A549 (cell line): ENCODE measurements at regions not wholly inside any gene's neighbourhood (a gene's known extent, or its start where the extent isn't known, plus 50 kb on each side); places are given as distances from the start of the nearest gene placed in this dataset.
A peak's percentile ranks its signal among the peaks of the same experiment; 100 is the strongest.

Experiments
- ATAC-seq, 2 experiments: fragments of 200-7000 bp in 1 of 2; fragments of >200 bp in 1 of 2; cut with Nextera tagmentation in 1 of 2; cut with Tn5 transposase in 1 of 2; 3 replicates each; pipeline versions ENCODE4 v1.8.0 to v1.9.1; 2018 to 2020; ENCODE audit warnings: mild to moderate bottlenecking in 1 of 2, moderate library complexity in 1 of 2
- CTCF ChIA-PET: fragments of 300-600 bp; sonication (Branson Sonifier 250); formaldehyde crosslinking; extraction: SDS; loops from one replicate; lab custom pipeline; 2021; ENCODE audit warnings: antibody characterized with exemption, inconsistent platforms; lab: Yijun Ruan, JAX
- POLR2A ChIA-PET: fragments of 350-600 bp; formaldehyde crosslinking; extraction: SDS; loops from one replicate; lab custom pipeline; 2021; ENCODE audit warnings: antibody characterized with exemption, inconsistent platforms; lab: Yijun Ruan, JAX
- DNase-seq, 2 experiments: peaks; one replicate each; pipeline versions ENCODE4 v3.0.0 to v3.0.0-alpha.2; 2011 to 2016; ENCODE audit warnings: low read depth in 1 of 2, low spot score in 1 of 2
- FAIRE-seq: peaks from 2 replicates; lab custom pipeline; 2011; peaks lifted over from hg19 to GRCh38; lab: Jason Lieb, UNC
- H3K27ac ChIP-seq, 2 experiments: fragments of >200 bp; sonication (Bioruptor Twin); formaldehyde crosslinking; 3 replicates each; pipeline ENCODE4 v1.5.1; 2016 to 2017
- H3K4me1 ChIP-seq: fragments of >200 bp; sonication (Bioruptor Twin); formaldehyde crosslinking; 3 replicates; pipeline ENCODE4 v1.6.1; 2016
- H3K4me2 ChIP-seq: fragments of >200 bp; sonication (Bioruptor Twin); formaldehyde crosslinking; 3 replicates; pipeline ENCODE4 v1.6.1; 2016
- H3K4me3 ChIP-seq: fragments of >200 bp; sonication (Bioruptor Twin); formaldehyde crosslinking; 3 replicates; pipeline ENCODE4 v1.5.1; 2016
- H3K9me3 ChIP-seq: fragments of >200 bp; sonication (Bioruptor Twin); formaldehyde crosslinking; 3 replicates; pipeline ENCODE4 v1.6.1; 2016
- CBX2 ChIP-seq: fragments of 200-600 bp; sonication (generic); IDR thresholded peaks from 2 replicates; pipeline ENCODE4 v1.6.1; 2016; ENCODE audit warnings: low read depth, mild to moderate bottlenecking, borderline replicate concordance
- CEBPB ChIP-seq, 2 experiments: fragments of >200 bp in 1 of 2; sonication (Bioruptor Twin) in 1 of 2; formaldehyde crosslinking in 1 of 2; IDR thresholded peaks; 2 replicates each; pipeline ENCODE4 v1.6.1; 2012 to 2016
- CHD4 ChIP-seq: fragments of 200-600 bp; sonication (generic); IDR thresholded peaks from 2 replicates; pipeline ENCODE4 v1.6.1; 2016; ENCODE audit warnings: antibody characterized with exemption, mild to moderate bottlenecking, borderline replicate concordance
- FOXS1 ChIP-seq: fragments of 250-450 bp; sonication (Bioruptor Pico); IDR thresholded peaks from 2 replicates; pipeline ENCODE4 v1.5.0; 2020; ENCODE audit warnings: mild to moderate bottlenecking, moderate library complexity
- GATA3 ChIP-seq: IDR thresholded peaks from 2 replicates; pipeline ENCODE4 v1.6.1; 2012; ENCODE audit warnings: borderline replicate concordance
- HOXB5 ChIP-seq: fragments of 250-450 bp; sonication (Bioruptor Pico); IDR thresholded peaks from 2 replicates; pipeline ENCODE4 v1.5.0; 2020; ENCODE audit warnings: mild to moderate bottlenecking, moderate library complexity
- JUN ChIP-seq, 2 experiments: fragments of >200 bp; sonication (Bioruptor Twin); formaldehyde crosslinking; IDR thresholded peaks; 2 replicates in 1 of 2; 3 replicates in 1 of 2; pipeline ENCODE4 v1.6.1; 2016 to 2017
- MYC ChIP-seq: IDR thresholded peaks from 2 replicates; pipeline ENCODE4 v1.6.1; 2012; ENCODE audit warnings: mild to moderate bottlenecking, inconsistent platforms, low read length, improper control_type of control experiment, borderline replicate concordance
- NFE2L2 ChIP-seq: fragments of 150-350 bp; conservative IDR thresholded peaks from 2 replicates; pipeline ENCODE4 v1.6.1; 2014; ENCODE audit warnings: low read length
- NR3C1 ChIP-seq: fragments of >200 bp; sonication (Bioruptor Twin); formaldehyde crosslinking; IDR thresholded peaks from 3 replicates; pipeline ENCODE4 v1.6.1; 2017
- PBX3 ChIP-seq: IDR thresholded peaks from 2 replicates; pipeline ENCODE4 v1.6.1; 2012
- PHF8 ChIP-seq: fragments of 200-600 bp; sonication (generic); IDR thresholded peaks from 2 replicates; pipeline ENCODE4 v1.6.1; 2016; ENCODE audit warnings: low read depth, mild to moderate bottlenecking, antibody characterized with exemption, moderate library complexity, borderline replicate concordance
- POLR2A ChIP-seq: IDR thresholded peaks from 2 replicates; pipeline ENCODE4 v1.6.1; 2012; ENCODE audit warnings: mild to moderate bottlenecking, low read length
- POLR2AphosphoS2 ChIP-seq: conservative IDR thresholded peaks from 2 replicates; pipeline ENCODE4 v1.6.1; 2012; ENCODE audit warnings: low read length, improper control_type of control experiment, inconsistent platforms
- RFX5 ChIP-seq: fragments of 450-650 bp; IDR thresholded peaks from 2 replicates; pipeline ENCODE4 v1.7.1; 2014; ENCODE audit warnings: antibody characterized with exemption, mild to moderate bottlenecking, moderate library complexity
- TFCP2L1 ChIP-seq: fragments of 250-450 bp; sonication (Bioruptor Pico); IDR thresholded peaks from 2 replicates; pipeline ENCODE4 v1.5.0; 2021; ENCODE audit warnings: mild to moderate bottlenecking
- TP53 ChIP-seq: fragments of 250-450 bp; sonication (Bioruptor Pico); IDR thresholded peaks from 2 replicates; pipeline ENCODE4 v1.5.0; 2021; ENCODE audit warnings: mild to moderate bottlenecking, moderate library complexity
- ZC3H11A ChIP-seq: fragments of 450-650 bp; IDR thresholded peaks from 2 replicates; pipeline ENCODE4 v1.6.1; 2014; ENCODE audit warnings: antibody characterized with exemption, mild to moderate bottlenecking
- ZFP36 ChIP-seq: fragments of 450-650 bp; IDR thresholded peaks from 2 replicates; pipeline ENCODE4 v1.6.1; 2014; ENCODE audit warnings: borderline replicate concordance; ENCODE audit not compliant: partially characterized antibody
- ZNF302 ChIP-seq: fragments of 250-450 bp; sonication (Bioruptor Pico); IDR thresholded peaks from 2 replicates; pipeline ENCODE4 v1.9.0; 2021; ENCODE audit warnings: inconsistent platforms, mild to moderate bottlenecking, moderate library complexity
- ZSCAN20 ChIP-seq: fragments of 250-450 bp; sonication (Bioruptor Pico); IDR thresholded peaks from 2 replicates; pipeline ENCODE4 v1.8.0; 2022; ENCODE audit warnings: mild to moderate bottlenecking, moderate library complexity
- WGBS: methylation state at CpG from one replicate; pipeline ENCODE4 v1.1.6; 2017; ENCODE audit errors: missing lambda C conversion rate; 5-methylcytosine and 5-hydroxymethylcytosine counted together
- TF ChIP-seq, protein P1 (sequence below): IDR thresholded peaks from 2 replicates; pipeline ENCODE4 v1.6.1; 2012
- TF ChIP-seq, protein P2 (sequence below): fragments of 250-450 bp; sonication (Bioruptor Pico); IDR thresholded peaks from 2 replicates; pipeline ENCODE4 v1.5.0; 2021; ENCODE audit warnings: mild to moderate bottlenecking, moderate library complexity, borderline replicate concordance

- no peak for TF ChIP-seq PBX3
- TF ChIP-seq TFCP2L1 (CRISPR knock-in tag), result no peak
- no peak for TF ChIP-seq TP53
These were observed 150.9 kb downstream of the SPRY1 start (continued) for GRCh38 chr4:123547216-123548165.

DNA sequence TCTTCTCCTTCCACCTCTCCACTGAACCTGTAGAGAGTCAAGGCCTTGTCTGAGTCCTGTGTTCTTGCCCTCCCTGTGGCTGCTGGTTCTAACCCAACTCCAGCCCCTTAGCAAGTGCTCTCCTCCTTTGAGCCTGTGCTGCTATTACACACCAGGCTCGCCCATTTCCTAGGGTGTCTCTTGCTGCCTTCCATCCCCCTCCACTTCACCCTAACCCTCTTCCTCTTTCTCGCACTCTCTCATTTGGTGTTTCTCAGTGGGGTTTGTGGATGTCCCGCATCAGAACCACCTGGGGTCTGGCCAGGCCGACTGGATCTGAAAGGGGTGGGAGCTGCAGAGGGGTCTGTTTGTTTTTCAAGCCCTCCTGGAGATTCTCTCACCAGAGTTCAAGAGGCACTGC is 156.7 kb downstream of the SPRY1 start:
- ChIA-PET POLR2A (no interaction called here), CTCF (no interaction called here)
- no peaks in the 10 kb centered on the region for H3K9me3 ChIP-seq
- ATAC-seq, result no peak
- H3K27ac ChIP-seq, result peak overlapping the region in 1 of 2 experiments; percentile 62; a peak in 3 of 6 replicates
- no peak overlapping the region for H3K4me3 ChIP-seq
- no peak for DNase-seq
- peaks cover 30% of the 10 kb centered on the region for H3K4me1 ChIP-seq
- FAIRE-seq, result no peak
- WGBS, result 82% methylated on average over 4 of the region's 4 CpGs
- TF ChIP-seq TFCP2L1 (CRISPR knock-in tag) (no peak), CHD4 (no peak), JUN (IDR thresholded peaks at IDR 0.05) (no peak)
- TF ChIP-seq, protein P1, sequence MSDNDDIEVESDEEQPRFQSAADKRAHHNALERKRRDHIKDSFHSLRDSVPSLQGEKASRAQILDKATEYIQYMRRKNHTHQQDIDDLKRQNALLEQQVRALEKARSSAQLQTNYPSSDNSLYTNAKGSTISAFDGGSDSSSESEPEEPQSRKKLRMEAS, result no peak
- no peak overlapping the region for H3K4me2 ChIP-seq

- Histone ChIP-seq H3K4me3 (no peak overlapping the region), H3K4me2 (peak overlapping the region; percentile 80), H3K27ac (peak overlapping the region; percentile 88), H3K9me3 (no peaks in the 10 kb centered on the region), H3K4me1 (peaks cover 33% of the 10 kb centered on the region)
- TF ChIP-seq ZC3H11A, result no peak
- no peak for TF ChIP-seq HOXB5 (CRISPR knock-in tag)
- no peak for TF ChIP-seq POLR2AphosphoS2
- no peak for TF ChIP-seq ZSCAN20
- TF ChIP-seq ZNF302 (CRISPR knock-in tag), result no peak
- TF ChIP-seq ZFP36, result no peak
- TF ChIP-seq CBX2, result no peak
- no peak for TF ChIP-seq CHD4
- no peak for TF ChIP-seq PHF8
- TF ChIP-seq POLR2A, result no peak
- 90% methylated on average over 3 of the region's 3 CpGs for WGBS
- CTCF ChIA-PET, result interaction anchor here (1.9 to 2.6 kb wide), 2 partner anchors 10 to 156 kb away, joined by 4 to 16 read pairs; no protein-coding TSS in a partner anchor
- ATAC-seq (no peak), DNase-seq (peak in 1 of 2 experiments; percentile 10), FAIRE-seq (no peak)
- POLR2A ChIA-PET, result no interaction called here
These were observed 157.4 kb downstream of the SPRY1 start for GRCh38 chr4:123553733-123554637.

DNA sequence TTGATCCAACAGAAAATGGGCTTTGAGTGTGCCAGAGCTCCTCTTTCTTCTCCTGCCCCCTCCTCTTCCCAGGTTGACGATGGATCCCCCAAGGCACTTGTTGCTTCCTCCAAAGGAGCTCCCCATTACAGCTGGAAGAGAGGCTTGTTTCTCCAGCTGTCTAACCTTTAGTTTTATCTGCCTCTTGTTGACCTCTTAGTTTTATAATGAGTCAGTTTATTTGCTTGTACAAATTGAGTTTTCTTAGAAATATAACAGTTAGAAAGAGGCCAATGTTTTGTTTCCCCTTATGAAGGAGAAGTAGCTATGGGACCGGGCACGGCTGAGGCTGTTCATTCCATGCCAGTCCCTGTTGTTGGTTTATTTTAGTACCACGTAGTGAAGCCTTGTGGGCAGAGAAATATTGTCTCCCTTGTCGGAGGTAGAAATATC is 158.2 kb downstream of the SPRY1 start:
- no peak for DNase-seq
- H3K4me1 ChIP-seq, result peaks cover 41% of the 10 kb centered on the region
- H3K27ac ChIP-seq, result peak overlapping the region; percentile 88
- FAIRE-seq, result no peak
- no peak overlapping the region for H3K4me3 ChIP-seq
- POLR2A ChIA-PET, result no interaction called here
- H3K9me3 ChIP-seq, result no peaks in the 10 kb centered on the region
- 44% methylated on average over 5 of the region's 5 CpGs for WGBS
- ATAC-seq, result peak in 1 of 2 experiments; percentile 55; a peak in 3 of 6 replicates
- peak overlapping the region; percentile 80 for H3K4me2 ChIP-seq
- CTCF ChIA-PET, result interaction anchor here (0.7 to 2.6 kb wide), 3 partner anchors 9 to 157 kb away, joined by 3 to 16 read pairs (median 4); no protein-coding TSS in a partner anchor
- TF ChIP-seq CEBPB (IDR thresholded peaks at IDR 0.05), result no peak
- TF ChIP-seq, protein P2, sequence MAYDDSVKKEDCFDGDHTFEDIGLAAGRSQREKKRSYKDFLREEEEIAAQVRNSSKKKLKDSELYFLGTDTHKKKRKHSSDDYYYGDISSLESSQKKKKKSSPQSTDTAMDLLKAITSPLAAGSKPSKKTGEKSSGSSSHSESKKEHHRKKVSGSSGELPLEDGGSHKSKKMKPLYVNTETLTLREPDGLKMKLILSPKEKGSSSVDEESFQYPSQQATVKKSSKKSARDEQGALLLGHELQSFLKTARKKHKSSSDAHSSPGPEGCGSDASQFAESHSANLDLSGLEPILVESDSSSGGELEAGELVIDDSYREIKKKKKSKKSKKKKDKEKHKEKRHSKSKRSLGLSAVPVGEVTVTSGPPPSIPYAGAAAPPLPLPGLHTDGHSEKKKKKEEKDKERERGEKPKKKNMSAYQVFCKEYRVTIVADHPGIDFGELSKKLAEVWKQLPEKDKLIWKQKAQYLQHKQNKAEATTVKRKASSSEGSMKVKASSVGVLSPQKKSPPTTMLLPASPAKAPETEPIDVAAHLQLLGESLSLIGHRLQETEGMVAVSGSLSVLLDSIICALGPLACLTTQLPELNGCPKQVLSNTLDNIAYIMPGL (CRISPR knock-in tag), result no peak
- no peak for TF ChIP-seq MYC
- TF ChIP-seq NFE2L2, result no peak
- TF ChIP-seq GATA3, result no peak
- no peak for TF ChIP-seq NR3C1
- TF ChIP-seq ZC3H11A, result no peak
- TF ChIP-seq RFX5, result no peak
- TF ChIP-seq FOXS1 (CRISPR knock-in tag), result no peak
